ENCODE measurements at regions not wholly inside any gene's neighbourhood (a gene's known extent, or its start where the extent isn't known, plus 50 kb on each side); places are given as distances from the start of the nearest gene placed in this dataset.
A peak's percentile ranks its signal among the peaks of the same experiment; 100 is the strongest.

DNA sequence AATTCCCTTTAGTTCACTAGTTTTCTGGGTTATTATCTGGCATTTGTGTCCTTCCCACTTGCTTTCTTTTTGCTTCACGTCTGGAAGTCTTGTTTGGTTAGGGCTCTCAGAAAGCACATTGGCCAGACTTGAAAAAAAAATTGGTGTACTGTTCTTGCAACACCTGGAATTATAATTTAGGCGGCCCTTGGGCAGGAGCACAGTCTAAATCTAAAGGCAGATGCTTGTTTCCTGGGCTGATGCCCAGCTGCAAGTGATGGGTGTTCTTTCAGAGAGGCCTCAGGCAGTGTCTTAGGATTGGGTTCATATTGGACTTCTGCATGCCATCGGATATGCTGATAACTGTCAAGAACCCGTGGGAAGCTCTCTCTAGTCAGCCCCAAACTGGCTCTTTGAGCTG is 521.5 kb downstream of the PDCD6IP start:
- Histone ChIP-seq H3K36me3 (ENCODE audit: control insufficient read depth, insufficient read depth, low read length) (no peaks in the 10 kb centered on the region), H3K27me3 (replicated peaks; ENCODE audit: control insufficient read depth, insufficient read depth, low read length) (no peaks in the 10 kb centered on the region), H3K4me3 (replicated peaks; ENCODE audit: low read depth, low read length) (no peak overlapping the region)

GRCh38 chr3:34323517-34323916 is 525.1 kb downstream of the PDCD6IP start:
- Histone ChIP-seq H3K4me3 (replicated peaks; ENCODE audit: low read depth, low read length) (no peak overlapping the region), H3K36me3 (ENCODE audit: control insufficient read depth, insufficient read depth, low read length) (no peaks in the 10 kb centered on the region), H3K27me3 (replicated peaks; ENCODE audit: control insufficient read depth, insufficient read depth, low read length) (no peaks in the 10 kb centered on the region)
- DNase-seq (ENCODE audit: extremely low read depth, insufficient read length), result peak; percentile 15
- TF ChIP-seq, protein P1, sequence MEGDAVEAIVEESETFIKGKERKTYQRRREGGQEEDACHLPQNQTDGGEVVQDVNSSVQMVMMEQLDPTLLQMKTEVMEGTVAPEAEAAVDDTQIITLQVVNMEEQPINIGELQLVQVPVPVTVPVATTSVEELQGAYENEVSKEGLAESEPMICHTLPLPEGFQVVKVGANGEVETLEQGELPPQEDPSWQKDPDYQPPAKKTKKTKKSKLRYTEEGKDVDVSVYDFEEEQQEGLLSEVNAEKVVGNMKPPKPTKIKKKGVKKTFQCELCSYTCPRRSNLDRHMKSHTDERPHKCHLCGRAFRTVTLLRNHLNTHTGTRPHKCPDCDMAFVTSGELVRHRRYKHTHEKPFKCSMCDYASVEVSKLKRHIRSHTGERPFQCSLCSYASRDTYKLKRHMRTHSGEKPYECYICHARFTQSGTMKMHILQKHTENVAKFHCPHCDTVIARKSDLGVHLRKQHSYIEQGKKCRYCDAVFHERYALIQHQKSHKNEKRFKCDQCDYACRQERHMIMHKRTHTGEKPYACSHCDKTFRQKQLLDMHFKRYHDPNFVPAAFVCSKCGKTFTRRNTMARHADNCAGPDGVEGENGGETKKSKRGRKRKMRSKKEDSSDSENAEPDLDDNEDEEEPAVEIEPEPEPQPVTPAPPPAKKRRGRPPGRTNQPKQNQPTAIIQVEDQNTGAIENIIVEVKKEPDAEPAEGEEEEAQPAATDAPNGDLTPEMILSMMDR (IDR thresholded peaks at IDR 0.05; ENCODE audit: insufficient read depth, low read length, poor library complexity, severe bottlenecking), result no peak

More for the DNA sequence above, 521.5 kb downstream of the PDCD6IP start:
- DNase-seq (ENCODE audit: extremely low read depth, insufficient read length), result no peak
- TF ChIP-seq, protein P1 (IDR thresholded peaks at IDR 0.05; ENCODE audit: insufficient read depth, low read length, poor library complexity, severe bottlenecking), result no peak

DNA sequence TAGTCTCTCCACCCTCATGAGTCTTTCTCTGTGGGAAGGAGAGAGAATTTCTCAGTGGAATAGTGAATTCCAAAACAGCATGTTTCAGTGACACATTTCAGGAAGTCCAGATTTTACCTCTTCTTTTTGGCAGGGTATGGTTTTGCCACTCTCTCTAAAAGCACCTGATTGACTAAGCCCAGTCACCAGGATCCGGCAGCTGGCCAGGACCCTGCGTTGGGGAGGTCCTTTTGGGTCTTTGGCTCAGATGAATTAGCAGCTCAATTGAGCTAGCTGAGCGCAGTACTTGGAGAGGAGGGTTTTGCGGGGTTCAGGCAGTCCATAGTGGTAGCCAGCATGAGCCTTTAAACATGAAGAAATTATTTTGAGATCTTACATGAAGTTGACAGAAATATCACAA is 548.2 kb downstream of the PDCD6IP start:
- Histone ChIP-seq H3K4me3 (replicated peaks; ENCODE audit: low read depth, low read length) (no peak overlapping the region), H3K27me3 (replicated peaks; ENCODE audit: control insufficient read depth, insufficient read depth, low read length) (no peaks in the 10 kb centered on the region), H3K36me3 (ENCODE audit: control insufficient read depth, insufficient read depth, low read length) (no peaks in the 10 kb centered on the region)
- DNase-seq (ENCODE audit: extremely low read depth, insufficient read length), result no peak
- TF ChIP-seq, protein P1 (IDR thresholded peaks at IDR 0.05; ENCODE audit: insufficient read depth, low read length, poor library complexity, severe bottlenecking), result no peak

- Histone ChIP-seq H3K27me3 (replicated peaks; ENCODE audit: control insufficient read depth, insufficient read depth, low read length) (no peaks in the 10 kb centered on the region), H3K36me3 (ENCODE audit: control insufficient read depth, insufficient read depth, low read length) (no peaks in the 10 kb centered on the region), H3K4me3 (replicated peaks; ENCODE audit: low read depth, low read length) (no peak overlapping the region)
- TF ChIP-seq, protein P1 (IDR thresholded peaks at IDR 0.05; ENCODE audit: insufficient read depth, low read length, poor library complexity, severe bottlenecking), result no peak
- DNase-seq (ENCODE audit: extremely low read depth, insufficient read length), result no peak
Observed at GRCh38 chr3:34351882-34352777, 553.7 kb downstream of the PDCD6IP start.

DNA sequence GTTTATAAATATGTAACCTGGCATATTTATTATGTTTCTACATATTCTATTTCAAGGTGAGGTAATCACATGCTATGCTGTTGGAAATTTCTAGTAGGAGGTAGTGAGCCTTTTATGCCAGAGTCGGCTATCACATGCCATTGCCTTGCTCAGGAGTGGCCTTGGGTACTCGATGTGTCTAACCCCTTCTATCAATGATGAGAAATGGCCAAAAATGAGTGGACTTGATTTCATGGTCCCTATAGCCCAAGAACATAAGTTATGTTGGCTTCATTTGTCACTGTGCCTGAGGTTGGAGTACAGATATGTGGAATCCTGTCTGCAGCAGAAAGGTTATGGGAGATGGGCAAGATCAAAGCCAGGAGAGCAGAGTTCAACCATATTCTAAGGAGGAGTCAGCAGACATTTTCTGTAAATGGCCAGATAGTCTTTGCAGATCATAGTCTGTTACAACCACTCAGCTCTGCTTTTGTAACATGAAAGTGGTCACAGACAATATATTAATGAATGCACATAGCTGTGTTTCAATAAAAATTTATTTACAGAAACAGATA is 554.4 kb downstream of the PDCD6IP start:
- TF ChIP-seq, protein P1 (IDR thresholded peaks at IDR 0.05; ENCODE audit: insufficient read depth, low read length, poor library complexity, severe bottlenecking), result no peak
- Histone ChIP-seq H3K27me3 (replicated peaks; ENCODE audit: control insufficient read depth, insufficient read depth, low read length) (no peaks in the 10 kb centered on the region), H3K36me3 (ENCODE audit: control insufficient read depth, insufficient read depth, low read length) (no peaks in the 10 kb centered on the region), H3K4me3 (replicated peaks; ENCODE audit: low read depth, low read length) (no peak overlapping the region)
- DNase-seq (ENCODE audit: extremely low read depth, insufficient read length), result no peak

All from GM06990 (cell line).